Peyer's patch (tissue), 4 donors: ENCODE measurements at regions not wholly inside any gene's neighbourhood (a gene's known extent, or its start where the extent isn't known, plus 50 kb on each side); places are given as distances from the start of the nearest gene placed in this dataset.

ENCODE experiments used
- CTCF ChIP-seq, 6 experiments: fragments of 450-650 bp in 4 of 6; fragments of 200-600 bp in 2 of 6; sonication (generic) in 1 of 6; IDR thresholded peaks; one replicate each; pipeline ENCODE4 v1.5.1; 2017 to 2019; ENCODE audit warnings: antibody characterized with exemption in 6 of 6, mild to moderate bottlenecking in 3 of 6, moderate library complexity in 1 of 6
- POLR2A ChIP-seq, 2 donors: fragments of 450-650 bp; IDR thresholded peaks; one replicate each; pipeline ENCODE4 v1.5.1; 2017; ENCODE audit warnings: antibody characterized with exemption in 2 of 2, mild to moderate bottlenecking in 2 of 2, moderate library complexity in 2 of 2

- TF ChIP-seq POLR2A (IDR thresholded peaks at IDR 0.05) = no peak
- no peak for TF ChIP-seq CTCF (IDR thresholded peaks at IDR 0.05)
These were observed 124.7 kb downstream of the ICOS start for GRCh38 chr2:204061241-204061640.
